ENCODE measurements at regions not wholly inside any gene's neighbourhood (a gene's known extent, or its start where the extent isn't known, plus 50 kb on each side); places are given as distances from the start of the nearest gene placed in this dataset.
A peak's percentile ranks its signal among the peaks of the same experiment; 100 is the strongest.
"Not testable (repeated sequence)": the region's sequence is repeated elsewhere in the genome, so short reads cannot be mapped to it uniquely, and the experiment has no call there.

DNA sequence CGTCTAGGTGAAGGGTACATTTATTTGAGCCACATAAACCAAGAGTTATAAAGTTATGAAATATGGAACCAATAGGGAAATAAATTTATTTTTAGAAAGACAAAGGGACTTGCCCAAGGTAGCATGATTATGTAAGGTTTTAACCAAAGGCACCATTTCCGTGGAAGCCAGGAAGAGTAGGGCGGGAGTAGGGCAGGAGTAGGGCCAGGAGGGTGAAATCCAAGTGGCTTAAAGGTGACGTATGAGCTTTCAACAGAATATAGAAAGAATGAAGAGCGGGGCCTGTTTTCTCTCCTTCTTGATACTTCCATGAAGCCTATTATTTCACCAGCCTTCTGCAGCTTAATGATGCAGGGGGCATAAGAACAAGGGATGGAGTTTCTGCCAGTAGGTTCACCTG is 91.7 kb upstream of the PNPLA4 start:
- no peak for FAIRE-seq

DNA sequence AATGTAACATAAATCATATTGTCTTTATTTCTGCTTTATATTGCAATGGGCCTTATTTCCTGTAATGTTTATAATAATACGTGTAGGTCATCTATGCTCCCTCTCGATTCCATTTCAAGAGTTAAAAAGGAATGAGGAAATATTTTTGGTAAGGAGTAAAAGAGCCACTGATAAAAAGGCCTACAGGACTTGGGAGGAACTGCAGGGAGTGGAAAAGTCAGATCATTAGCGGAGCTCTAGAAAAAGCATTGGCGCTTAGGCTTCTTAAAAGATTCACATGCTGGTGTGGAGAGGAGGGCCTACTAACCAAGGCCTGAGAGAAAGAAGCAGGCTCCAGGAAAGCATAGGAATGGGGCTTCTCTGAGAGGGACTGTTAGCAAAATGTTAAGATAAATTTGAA is 82.9 kb upstream of the PNPLA4 start:
- no peak for FAIRE-seq

DNA sequence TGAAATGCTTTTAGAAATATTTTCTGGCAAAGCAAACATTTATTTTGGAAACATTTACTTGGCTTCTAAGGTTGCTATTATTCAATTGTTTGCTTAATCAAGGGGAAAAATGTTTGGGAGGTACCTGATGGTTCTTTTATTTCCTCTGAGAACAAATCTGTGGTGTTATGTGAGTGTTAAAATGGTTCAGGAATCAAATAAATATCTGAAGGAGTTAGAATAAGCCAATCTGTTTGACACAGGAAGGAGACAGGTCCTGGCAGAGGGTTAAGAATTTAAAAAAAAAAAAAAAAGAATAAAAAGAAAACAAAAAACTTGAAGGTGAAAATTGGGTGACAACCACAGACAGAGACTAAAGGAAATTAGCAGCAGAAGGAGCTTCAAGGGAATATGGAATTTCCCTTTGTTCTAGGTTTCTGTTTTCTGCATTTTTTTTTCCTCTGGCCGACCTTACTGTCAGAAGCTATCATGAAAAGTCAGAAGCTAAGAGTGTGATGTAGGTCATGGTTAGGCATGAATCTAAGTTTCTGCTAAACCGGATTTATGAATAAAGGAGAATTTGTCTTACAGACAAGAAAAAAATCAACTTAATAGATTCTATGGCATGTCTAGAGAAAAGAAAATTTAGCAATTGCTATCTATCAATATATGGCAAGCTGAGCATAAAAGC is 78.6 kb upstream of the PNPLA4 start:
- no peak for FAIRE-seq

DNA sequence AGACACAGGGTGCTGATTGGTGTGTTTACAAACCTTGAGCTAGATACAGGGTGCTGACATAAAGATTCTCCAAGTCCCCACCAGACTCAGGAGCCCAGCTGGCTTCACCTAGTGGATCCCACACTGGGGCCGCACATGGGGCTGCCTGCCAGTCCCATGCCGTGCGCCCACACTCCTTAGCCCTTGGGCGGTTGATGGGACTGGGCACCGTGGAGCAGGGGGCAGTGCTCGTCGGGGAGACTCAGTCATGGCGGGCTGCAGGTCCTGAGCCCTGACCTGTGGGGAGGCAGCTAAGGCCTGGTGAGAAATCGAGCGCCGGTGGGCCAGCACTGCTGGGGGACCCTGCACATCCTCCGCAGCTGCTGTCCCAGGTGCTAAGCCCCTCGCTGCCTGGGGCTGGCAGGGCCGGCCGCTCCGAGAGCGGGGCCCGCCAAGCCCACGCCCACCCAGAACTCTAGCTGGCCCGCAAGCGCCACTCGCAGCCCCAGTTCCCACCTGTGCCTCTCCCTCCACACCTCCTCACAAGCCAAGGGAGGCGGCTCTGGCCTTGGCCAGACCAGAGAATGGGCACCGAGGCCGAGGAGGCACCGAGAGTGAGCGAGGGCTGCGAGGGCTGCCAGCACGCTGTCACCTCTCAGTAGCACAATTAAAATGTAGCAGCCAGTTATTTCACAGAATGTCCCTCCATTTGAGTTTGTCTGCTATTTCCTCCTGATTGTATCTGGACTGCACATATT is 76.1 kb upstream of the PNPLA4 start:
- FAIRE-seq = no peak

DNA sequence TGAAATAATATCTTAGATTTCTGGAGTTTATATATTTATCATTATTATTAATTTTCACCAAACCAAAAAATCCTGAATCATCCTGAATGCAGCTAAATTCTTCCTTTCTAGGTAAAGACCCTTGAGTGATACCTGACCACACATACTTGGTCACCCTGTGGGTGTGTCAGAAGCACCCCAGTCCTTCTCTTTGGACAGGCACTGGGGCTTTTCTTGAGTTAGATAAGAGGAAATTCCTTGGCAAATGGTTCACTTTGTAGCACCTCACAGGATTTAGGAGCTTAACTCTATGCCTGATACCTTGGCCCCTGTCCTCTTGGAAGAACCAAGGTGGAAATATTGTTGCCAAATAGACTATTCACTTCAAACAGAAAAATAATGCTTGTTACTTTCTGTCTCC is 69.6 kb upstream of the PNPLA4 start:
- no peak for FAIRE-seq

DNA sequence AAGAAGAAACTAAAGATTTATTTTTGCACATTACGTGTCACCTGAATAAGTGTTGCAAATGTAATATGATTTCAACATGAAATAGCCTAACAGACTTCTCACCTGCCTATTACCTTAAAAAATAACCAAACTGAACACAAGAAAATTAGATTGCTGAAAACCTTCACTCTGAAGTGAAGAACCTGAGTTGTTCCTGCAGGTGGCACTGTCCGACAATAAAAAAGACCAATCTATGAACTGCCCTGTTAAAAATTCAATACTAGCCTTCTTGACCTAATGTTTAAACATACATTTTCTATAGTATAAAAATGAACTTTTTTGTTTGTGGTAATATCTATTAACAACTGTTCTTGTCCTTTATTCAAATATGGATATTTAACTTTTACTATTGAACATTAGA is 69.2 kb upstream of the PNPLA4 start:
- FAIRE-seq = peak; percentile 93

DNA sequence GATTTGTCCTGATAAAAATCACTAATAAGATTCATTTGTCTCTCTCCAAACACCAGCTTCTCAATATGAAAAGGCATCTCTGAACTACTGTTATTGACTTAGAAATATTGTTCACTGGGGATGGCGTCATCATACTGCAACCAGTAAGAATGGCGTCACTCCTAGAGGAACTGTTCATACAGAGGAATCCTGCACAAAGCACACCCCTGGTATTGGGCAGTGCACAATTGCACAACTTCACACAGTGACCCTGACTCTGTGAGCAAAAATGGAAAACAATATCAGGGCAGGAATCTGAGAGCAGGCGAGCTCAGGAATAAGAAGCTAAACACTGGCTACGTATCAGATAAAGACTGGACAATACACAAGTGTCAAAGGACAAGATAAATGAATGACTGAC is 66.7 kb upstream of the PNPLA4 start:
- no peak for FAIRE-seq

DNA sequence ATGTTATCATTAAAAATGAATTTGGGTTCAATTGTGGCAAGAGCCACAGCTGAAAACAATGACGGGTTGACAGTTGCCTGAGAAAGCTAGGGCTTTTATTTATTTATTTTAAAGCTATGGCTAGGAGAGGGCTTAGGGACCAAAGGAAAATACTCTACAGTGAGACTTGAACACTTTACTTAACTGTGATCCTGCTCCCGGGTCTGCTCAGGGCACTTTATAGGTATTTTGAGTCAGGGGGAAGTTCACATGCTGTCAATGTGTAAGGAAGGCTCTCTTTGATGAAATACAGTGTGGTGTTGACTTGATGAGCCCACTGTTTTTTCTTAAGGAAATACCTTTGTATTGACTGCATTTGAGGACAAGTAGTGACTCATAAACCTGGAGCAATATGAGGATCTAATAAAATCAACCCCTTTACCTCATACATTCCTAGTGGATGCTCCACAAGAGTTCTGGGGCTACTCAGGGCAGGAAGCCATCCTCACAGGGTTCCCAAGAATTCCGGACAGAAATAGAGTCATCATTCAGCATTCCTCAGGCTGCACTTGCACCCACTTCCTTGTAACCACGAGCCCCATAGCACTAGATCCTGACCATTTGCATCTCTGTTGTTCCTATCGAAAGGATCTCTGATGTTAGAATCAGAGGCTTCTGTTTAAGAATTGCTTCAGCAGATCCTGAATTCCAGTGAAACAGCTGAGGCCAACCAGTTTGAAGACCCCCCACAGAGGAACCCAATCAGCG is 61.0 kb upstream of the PNPLA4 start:
- FAIRE-seq = not testable (repeated sequence)

DNA sequence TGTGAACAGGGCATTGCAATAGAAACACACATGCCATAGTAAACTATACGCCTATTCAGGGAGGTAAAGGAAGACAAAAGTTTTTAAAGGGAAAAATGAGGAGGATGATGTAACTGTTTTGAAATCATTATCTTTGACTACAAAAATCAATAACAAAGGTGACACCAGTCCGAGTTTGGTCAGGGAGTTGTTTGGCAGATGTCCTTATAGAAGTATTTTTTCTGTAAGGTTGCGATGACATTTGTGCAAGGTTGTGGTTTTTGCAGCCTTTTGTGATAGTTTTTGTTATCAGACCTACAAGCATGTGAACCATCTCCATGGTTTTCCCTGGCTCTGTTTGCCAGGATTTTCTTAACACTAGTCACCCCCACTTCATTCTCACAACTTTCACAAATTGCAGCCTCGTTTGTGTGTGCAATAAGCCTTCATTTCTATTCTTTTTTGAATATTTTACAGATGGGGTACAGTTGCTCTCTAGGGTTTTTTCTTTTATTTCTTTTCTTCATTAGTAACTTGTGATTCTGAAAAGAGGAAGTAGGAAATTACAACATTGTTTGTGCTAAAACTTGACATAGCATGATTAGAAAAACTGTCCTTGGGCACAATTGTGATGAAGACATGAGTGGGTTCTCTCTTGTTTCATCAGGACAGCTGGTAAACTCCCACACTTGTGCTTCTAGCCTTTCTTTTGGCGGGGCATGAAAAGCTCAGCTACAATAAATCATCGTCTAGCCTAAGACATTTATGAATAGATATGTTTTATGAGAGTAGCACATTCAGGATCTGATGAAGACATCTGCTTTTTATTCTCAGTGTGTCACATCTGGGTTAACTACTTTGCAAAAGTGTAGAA is 60.2 kb upstream of the PNPLA4 start:
- no peak for FAIRE-seq

DNA sequence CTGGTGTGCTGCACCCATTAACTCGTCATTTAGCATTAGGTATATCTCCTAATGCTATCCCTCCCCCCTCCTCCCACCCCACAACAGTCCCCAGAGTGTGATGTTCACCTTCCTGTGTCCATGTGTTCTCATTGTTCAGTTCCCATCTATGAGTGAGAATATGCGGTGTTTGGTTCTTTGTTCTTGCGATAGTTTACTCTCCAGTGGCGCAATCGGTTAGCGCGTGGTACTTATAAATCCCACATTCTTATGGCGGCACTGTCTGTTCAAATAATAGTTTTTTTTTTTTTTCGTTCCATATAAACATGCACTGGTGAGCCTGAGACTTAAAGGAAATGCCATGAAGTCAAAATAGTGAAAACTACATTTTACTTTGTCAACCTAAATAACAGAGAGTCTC is 59.5 kb upstream of the PNPLA4 start:
- FAIRE-seq = not testable (repeated sequence)

DNA sequence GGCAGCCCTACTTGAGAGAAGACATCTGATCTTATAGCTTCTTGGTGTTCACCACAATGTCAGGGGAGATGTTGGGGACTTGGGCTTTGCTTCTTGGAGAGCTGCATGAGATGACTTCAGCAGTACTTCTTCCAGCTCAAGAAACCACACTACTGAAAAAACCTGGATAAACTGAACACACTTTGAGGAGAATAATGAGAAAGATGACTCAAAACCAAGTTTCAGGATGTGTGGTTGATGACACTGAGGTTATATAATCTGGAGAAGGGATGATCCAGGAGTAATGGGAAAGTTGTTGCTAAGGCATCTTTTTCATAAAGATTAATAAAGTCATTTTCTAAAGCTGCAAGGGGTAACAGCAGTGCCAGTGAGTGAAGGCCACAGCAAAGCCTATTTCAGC is 58.4 kb upstream of the PNPLA4 start:
- FAIRE-seq = no peak

DNA sequence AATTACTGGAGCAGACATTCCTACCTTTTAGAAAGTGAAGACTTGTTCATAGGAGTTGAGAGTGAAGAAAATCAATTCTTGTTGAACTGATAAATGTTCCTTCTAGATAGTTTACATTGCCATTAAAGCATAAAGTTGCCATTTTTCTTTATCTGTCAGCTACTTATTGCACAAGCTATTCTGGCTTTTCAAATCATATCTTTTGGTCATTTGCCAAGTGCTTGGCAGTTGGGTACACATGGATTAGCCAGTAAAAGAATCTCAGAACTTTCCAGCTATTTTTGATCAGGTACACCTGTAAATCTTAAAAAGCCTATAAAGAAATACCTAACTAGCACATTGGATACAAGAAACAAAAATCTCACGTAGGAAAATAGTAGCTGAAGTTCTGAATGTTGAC is 56.4 kb upstream of the PNPLA4 start:
- no peak for FAIRE-seq
